ENCODE measurements at regions not wholly inside any gene's neighbourhood (a gene's known extent, or its start where the extent isn't known, plus 50 kb on each side); places are given as distances from the start of the nearest gene placed in this dataset.

- no peaks in the 10 kb centered on the region for H3K9me3 Mint-ChIP-seq
- Histone ChIP-seq H4K20me1 (ENCODE audit: low read depth) (no peaks in the 10 kb centered on the region), H3F3A (ENCODE audit: low read depth) (no peaks in the 10 kb centered on the region), H3K9me3 (ENCODE audit: low read depth) (no peaks in the 10 kb centered on the region), H3K4me3 (no peak overlapping the region), H3K36me3 (no peaks in the 10 kb centered on the region), H3K9ac (no peak overlapping the region), H2AFZ (replicated peaks) (no peak overlapping the region), H3K27me3 (no peaks in the 10 kb centered on the region), H3K79me2 (ENCODE audit: low read depth) (no peaks in the 10 kb centered on the region), H3K4me2 (no peak overlapping the region), H3K27ac (no peak overlapping the region), H3K4me1 (no peaks in the 10 kb centered on the region)
- no peaks in the 10 kb centered on the region for H3K36me3 Mint-ChIP-seq
- peaks cover 2% of the 10 kb centered on the region for H3K27me3 Mint-ChIP-seq (ENCODE audit: insufficient read depth, low read depth)
- DNase-seq (ENCODE audit: low spot score): no peak
- H3K4me1 Mint-ChIP-seq: peaks cover 2% of the 10 kb centered on the region
- no peak overlapping the region for H3K27ac Mint-ChIP-seq
- no peak overlapping the region for H3K4me3 Mint-ChIP-seq
- TF ChIP-seq EZH2phosphoT487 (IDR thresholded peaks at IDR 0.05): no peak
- TF ChIP-seq EZH2 (IDR thresholded peaks at IDR 0.05): no peak
- TF ChIP-seq CTCF (IDR thresholded peaks at IDR 0.05): no peak
Observed at GRCh38 chr11:95418916-95419315, 187.9 kb upstream of the SESN3 start.

GRCh38 chr11:95417832-95418231 lies 186.8 kb upstream of the SESN3 start:
- Histone ChIP-seq H3K27me3 (no peaks in the 10 kb centered on the region), H3K9ac (no peak overlapping the region), H3K27ac (no peak overlapping the region), H3K4me3 (no peak overlapping the region), H3K4me1 (no peaks in the 10 kb centered on the region), H3K9me3 (ENCODE audit: low read depth) (no peaks in the 10 kb centered on the region), H3K36me3 (no peaks in the 10 kb centered on the region), H3F3A (ENCODE audit: low read depth) (no peaks in the 10 kb centered on the region), H3K4me2 (no peak overlapping the region), H2AFZ (replicated peaks) (no peak overlapping the region), H3K79me2 (ENCODE audit: low read depth) (no peaks in the 10 kb centered on the region), H4K20me1 (ENCODE audit: low read depth) (no peaks in the 10 kb centered on the region)
- TF ChIP-seq EZH2phosphoT487 (IDR thresholded peaks at IDR 0.05) (no peak), EZH2 (IDR thresholded peaks at IDR 0.05) (no peak), CTCF (IDR thresholded peaks at IDR 0.05) (no peak)
- Mint-ChIP-seq H3K4me1 (peaks cover 2% of the 10 kb centered on the region), H3K27ac (no peak overlapping the region), H3K36me3 (no peaks in the 10 kb centered on the region), H3K27me3 (ENCODE audit: insufficient read depth, low read depth) (peaks cover 2% of the 10 kb centered on the region), H3K9me3 (no peaks in the 10 kb centered on the region), H3K4me3 (no peak overlapping the region)
- DNase-seq (ENCODE audit: low spot score): no peak

- H3K79me2 ChIP-seq (ENCODE audit: low read depth): no peaks in the 10 kb centered on the region
- no peak overlapping the region for H2AFZ ChIP-seq (replicated peaks)
- H3K4me1 ChIP-seq: no peaks in the 10 kb centered on the region
- peaks cover 2% of the 10 kb centered on the region for H3K4me1 Mint-ChIP-seq
- H3K36me3 ChIP-seq: no peaks in the 10 kb centered on the region
- H3K36me3 Mint-ChIP-seq: no peaks in the 10 kb centered on the region
- H3K4me3 Mint-ChIP-seq: no peak overlapping the region
- H3K9ac ChIP-seq: no peak overlapping the region
- H3K4me2 ChIP-seq: no peak overlapping the region
- no peaks in the 10 kb centered on the region for H4K20me1 ChIP-seq (ENCODE audit: low read depth)
- no peaks in the 10 kb centered on the region for H3K27me3 ChIP-seq
- no peaks in the 10 kb centered on the region for H3F3A ChIP-seq (ENCODE audit: low read depth)
- H3K27me3 Mint-ChIP-seq (ENCODE audit: insufficient read depth, low read depth): peaks cover 2% of the 10 kb centered on the region
- no peak for TF ChIP-seq CTCF (IDR thresholded peaks at IDR 0.05)
- no peak for TF ChIP-seq EZH2 (IDR thresholded peaks at IDR 0.05)
- TF ChIP-seq EZH2phosphoT487 (IDR thresholded peaks at IDR 0.05): no peak
- no peak overlapping the region for H3K27ac ChIP-seq
- DNase-seq (ENCODE audit: low spot score): no peak
- H3K4me3 ChIP-seq: no peak overlapping the region
- no peak overlapping the region for H3K27ac Mint-ChIP-seq
- H3K9me3 ChIP-seq (ENCODE audit: low read depth): no peaks in the 10 kb centered on the region
- H3K9me3 Mint-ChIP-seq: no peaks in the 10 kb centered on the region
Observed at GRCh38 chr11:95415837-95416304, 184.9 kb upstream of the SESN3 start.
